Gastrocnemius medialis (tissue), 4 donors: ENCODE measurements at regions not wholly inside any gene's neighbourhood (a gene's known extent, or its start where the extent isn't known, plus 50 kb on each side); places are given as distances from the start of the nearest gene placed in this dataset.

Experiments used
- ATAC-seq, 2 donors: fragments of 150-250 bp; one replicate each; pipeline ENCODE4 v1.9.1; 2016
- DNase-seq, 2 donors: peaks; one replicate each; pipeline ENCODE4 v3.0.0-alpha.2; 2019
- H3K27ac ChIP-seq, 4 donors: fragments of 200-600 bp; sonication (generic); 1 replicate in 1 of 4; 2 replicates in 3 of 4; pipeline ENCODE4 v1.5.1; 2016 to 2018; ENCODE audit warnings: mild to moderate bottlenecking in 2 of 4, moderate library complexity in 1 of 4
- H3K27me3 ChIP-seq, 3 donors: fragments of 200-600 bp; sonication (generic) in 2 of 3; 1 replicate in 1 of 3; 2 replicates in 2 of 3; pipeline versions ENCODE4 v1.5.1 to v1.6.0; 2016 to 2019; ENCODE audit warnings: mild to moderate bottlenecking in 1 of 3, moderate library complexity in 1 of 3
- H3K36me3 ChIP-seq, 2 donors: fragments of 200-600 bp; sonication (generic) in 1 of 2; one replicate each; pipeline ENCODE4 v1.5.1; 2017 to 2018
- H3K4me1 ChIP-seq, 2 donors: fragments of 200-600 bp; sonication (generic) in 1 of 2; one replicate each; pipeline ENCODE4 v1.5.1; 2016 to 2017; ENCODE audit warnings: mild to moderate bottlenecking in 2 of 2
- H3K4me3 ChIP-seq, 4 donors: fragments of 200-600 bp; sonication (generic) in 3 of 4; 1 replicate in 1 of 4; 2 replicates in 3 of 4; pipeline ENCODE4 v1.5.1; 2016 to 2019; ENCODE audit warnings: mild to moderate bottlenecking in 2 of 4
- H3K9me3 ChIP-seq, 3 donors: fragments of 200-600 bp; sonication (generic) in 2 of 3; 1 replicate in 1 of 3; 2 replicates in 2 of 3; pipeline ENCODE4 v1.5.1; 2016 to 2019
- CTCF ChIP-seq, 5 experiments: fragments of 450-650 bp in 3 of 5; fragments of 200-600 bp in 2 of 5; sonication (generic) in 2 of 5; IDR thresholded peaks in 4 of 5; conservative IDR thresholded peaks in 1 of 5; 1 replicate in 4 of 5; 2 replicates in 1 of 5; pipeline ENCODE4 v1.5.1; 2016 to 2019; ENCODE audit warnings: antibody characterized with exemption in 5 of 5, mild to moderate bottlenecking in 3 of 5, moderate library complexity in 3 of 5
- POLR2A ChIP-seq, 2 donors: fragments of 450-650 bp; IDR thresholded peaks; one replicate each; pipeline ENCODE4 v1.6.1; 2017; ENCODE audit warnings: antibody characterized with exemption in 2 of 2, mild to moderate bottlenecking in 2 of 2, moderate library complexity in 2 of 2
- in situ Hi-C, 4 donors: fragments of 200-750 bp; cut with MboI; loops; one replicate each; pipeline versions ENCODE4 v1.15.0 to v1.8.0; 2017; ENCODE audit warnings: low sequenced_read_pairs in 4 of 4
- intact Hi-C: fragments of 100-400 bp; cut with DNase I; formaldehyde crosslinking; loops from one replicate; pipeline ENCODE4 v1.15.1; 2023; ENCODE audit warnings: low total_unique reads

- no peaks in the 10 kb centered on the region for H3K36me3 ChIP-seq
- TF ChIP-seq POLR2A (IDR thresholded peaks at IDR 0.05) (no peak), CTCF (IDR thresholded peaks at IDR 0.05 in 4 of 5, conservative IDR thresholded peaks at IDR 0.05 in 1 of 5) (no peak)
- H3K4me3 ChIP-seq: no peak overlapping the region
- no peak for ATAC-seq
- in situ Hi-C loops: no loop called here
- H3K9me3 ChIP-seq: no peaks in the 10 kb centered on the region
- intact Hi-C loops: no loop called here
- no peaks in the 10 kb centered on the region for H3K27me3 ChIP-seq
- no peak for DNase-seq
- H3K4me1 ChIP-seq: no peaks in the 10 kb centered on the region
- H3K27ac ChIP-seq: no peak overlapping the region
These were observed 568.7 kb downstream of the GALR1 start for GRCh38 chr18:77818328-77818727.

GRCh38 chr18:77820472-77820871, 570.8 kb downstream of the GALR1 start:
- H3K4me3 ChIP-seq: no peak overlapping the region
- H3K36me3 ChIP-seq: no peaks in the 10 kb centered on the region
- in situ Hi-C loops: no loop called here
- no peak for DNase-seq
- H3K27me3 ChIP-seq: no peaks in the 10 kb centered on the region
- no peak for TF ChIP-seq POLR2A (IDR thresholded peaks at IDR 0.05)
- TF ChIP-seq CTCF (IDR thresholded peaks at IDR 0.05 in 4 of 5, conservative IDR thresholded peaks at IDR 0.05 in 1 of 5): no peak
- no peak for ATAC-seq
- no peak overlapping the region for H3K27ac ChIP-seq
- no peaks in the 10 kb centered on the region for H3K9me3 ChIP-seq
- intact Hi-C loops: no loop called here
- no peaks in the 10 kb centered on the region for H3K4me1 ChIP-seq

- intact Hi-C loops: no loop called here
These were observed 572.2 kb downstream of the GALR1 start for GRCh38 chr18:77821892-77822291.

DNA sequence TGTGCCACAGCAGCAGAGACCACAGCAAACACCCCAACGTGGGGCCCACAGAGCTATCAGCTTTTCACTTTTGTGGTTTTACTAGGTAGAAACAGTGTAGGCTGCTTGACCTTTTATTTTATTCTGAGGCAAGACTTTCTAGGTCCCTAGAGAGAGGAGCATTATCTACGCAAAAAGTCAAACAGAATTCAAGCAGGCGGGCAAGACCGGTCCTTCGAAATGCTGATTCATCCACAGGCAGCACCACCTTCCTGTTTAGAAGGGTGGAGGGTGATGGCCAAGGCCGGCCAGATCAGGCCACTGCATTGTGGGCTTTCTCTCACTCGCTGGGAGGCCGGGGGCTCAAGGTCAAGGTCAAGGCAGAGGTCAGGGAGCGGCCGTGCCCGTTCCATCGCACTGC, 573.0 kb downstream of the GALR1 start:
- DNase-seq (no peak), ATAC-seq (no peak)
- intact Hi-C loops (no loop called here), in situ Hi-C loops (no loop called here)
- no peaks in the 10 kb centered on the region for H3K4me1 ChIP-seq
- H3K4me3 ChIP-seq: no peak overlapping the region
- H3K27me3 ChIP-seq: no peaks in the 10 kb centered on the region
- no peaks in the 10 kb centered on the region for H3K36me3 ChIP-seq
- TF ChIP-seq CTCF (IDR thresholded peaks at IDR 0.05 in 4 of 5, conservative IDR thresholded peaks at IDR 0.05 in 1 of 5) (no peak), POLR2A (IDR thresholded peaks at IDR 0.05) (no peak)
- H3K9me3 ChIP-seq: no peaks in the 10 kb centered on the region
- H3K27ac ChIP-seq: no peak overlapping the region

More at GRCh38 chr18:77821892-77822291, 572.2 kb downstream of the GALR1 start:
- in situ Hi-C loops: no loop called here
- DNase-seq (no peak), ATAC-seq (no peak)
- H3K4me1 ChIP-seq: no peaks in the 10 kb centered on the region
- TF ChIP-seq CTCF (IDR thresholded peaks at IDR 0.05 in 4 of 5, conservative IDR thresholded peaks at IDR 0.05 in 1 of 5) (no peak), POLR2A (IDR thresholded peaks at IDR 0.05) (no peak)
- no peak overlapping the region for H3K27ac ChIP-seq
- H3K9me3 ChIP-seq: no peaks in the 10 kb centered on the region
- H3K36me3 ChIP-seq: no peaks in the 10 kb centered on the region
- no peak overlapping the region for H3K4me3 ChIP-seq
- no peaks in the 10 kb centered on the region for H3K27me3 ChIP-seq

DNA sequence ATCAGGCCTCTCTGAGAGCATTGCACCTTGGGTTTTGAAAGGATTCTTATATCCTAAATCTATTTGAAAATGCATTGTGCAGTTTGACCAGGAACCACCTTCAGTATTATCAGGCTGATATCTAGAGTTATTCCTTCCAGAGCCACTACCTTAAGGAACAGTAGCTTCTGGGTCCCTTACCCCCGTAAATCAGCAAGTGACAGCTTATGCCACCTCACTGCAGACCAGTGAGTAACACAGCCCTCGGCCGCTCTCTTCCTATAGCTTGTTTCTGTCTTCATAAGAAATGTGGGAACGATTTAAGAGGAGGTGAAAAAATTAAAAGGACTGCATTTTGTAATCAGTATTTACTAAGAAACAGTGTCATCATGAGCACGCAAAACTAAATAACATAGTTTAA, 584.2 kb downstream of the GALR1 start:
- H3K27ac ChIP-seq: no peak overlapping the region
- DNase-seq (no peak), ATAC-seq (no peak)
- no peaks in the 10 kb centered on the region for H3K36me3 ChIP-seq
- intact Hi-C loops (no loop called here), in situ Hi-C loops (loop anchor here in 1 of 4 donors (25.0 kb wide), 1 partner anchor 97 kb away; no protein-coding TSS in a partner anchor)
- H3K9me3 ChIP-seq: no peaks in the 10 kb centered on the region
- no peak for TF ChIP-seq POLR2A (IDR thresholded peaks at IDR 0.05)
- H3K4me1 ChIP-seq: no peaks in the 10 kb centered on the region
- H3K27me3 ChIP-seq: no peaks in the 10 kb centered on the region
- H3K4me3 ChIP-seq: no peak overlapping the region
